GM12878 (cell line): ENCODE measurements at regions not wholly inside any gene's neighbourhood (a gene's known extent, or its start where the extent isn't known, plus 50 kb on each side); places are given as distances from the start of the nearest gene placed in this dataset.

Source experiments
- ATAC-seq: fragments of 200-7000 bp; cut with Tn5 transposase; 3 replicates; pipeline ENCODE4 v1.9.1; 2020; ENCODE audit warnings: mild to moderate bottlenecking, moderate library complexity
- BruUV-seq: library from RNA; stranded (reverse); fragments of 400-500 nt; replicated peaks from 2 replicates; lab custom pipeline; 2021; lab: Mats Ljungman, UMichigan
- CTCF ChIA-PET: fragments of 300-600 bp; sonication (Branson Sonifier 250); formaldehyde crosslinking; extraction: SDS; loops from one replicate; lab custom pipeline; 2021; ENCODE audit warnings: inconsistent platforms; lab: Yijun Ruan, JAX
- POLR2A ChIA-PET: fragments of 350-600 bp; formaldehyde crosslinking; extraction: SDS; loops from one replicate; lab custom pipeline; 2021; ENCODE audit warnings: inconsistent platforms; lab: Charles Lee
- RAD21 ChIA-PET: fragments of 300-600 bp; sonication (Branson Sonifier 250); formaldehyde crosslinking; loops from one replicate; lab custom pipeline; 2023; ENCODE audit warnings: antibody characterized with exemption; ENCODE audit not compliant: unreplicated experiment; lab: Charles Lee
- SMC1A ChIA-PET: fragments of 300-600 bp; sonication (Branson Sonifier 250); formaldehyde crosslinking; loops from one replicate; lab custom pipeline; 2023; ENCODE audit not compliant: unreplicated experiment, uncharacterized antibody; lab: Charles Lee
- DNase-seq: peaks from one replicate; pipeline ENCODE4 v3.0.0-alpha.2; 2011; ENCODE audit warnings: low read depth, low spot score
- FAIRE-seq: peaks from 3 replicates; lab custom pipeline; 2011; peaks lifted over from hg19 to GRCh38; lab: Jason Lieb, UNC
- H2AFZ ChIP-seq: 2 replicates; pipeline ENCODE4 v1.6.0; 2011; ENCODE audit warnings: low read depth, low read length, control low read depth; ENCODE audit not compliant: control insufficient read depth
- H3K27ac ChIP-seq: 2 replicates; pipeline ENCODE4 v1.5.1; 2011; ENCODE audit warnings: control low read depth; ENCODE audit not compliant: control insufficient read depth, insufficient read depth
- H3K27me3 ChIP-seq, 2 experiments: replicated peaks in 1 of 2; 2 replicates each; pipeline versions ENCODE4 v1.6.0 to v1.6.1; 2011; ENCODE audit warnings: low read length in 1 of 2; ENCODE audit not compliant: control insufficient read depth in 2 of 2, insufficient read depth in 2 of 2
- H3K36me3 ChIP-seq, 2 experiments: 2 replicates each; pipeline ENCODE4 v1.5.1; 2011; ENCODE audit warnings: low read length in 1 of 2; ENCODE audit not compliant: control insufficient read depth in 2 of 2, insufficient read depth in 2 of 2
- H3K4me1 ChIP-seq: 2 replicates; pipeline ENCODE4 v1.6.1; 2011; ENCODE audit warnings: mild to moderate bottlenecking, low read length, moderate library complexity, mixed read lengths; ENCODE audit not compliant: control insufficient read depth, insufficient read depth
- H3K4me2 ChIP-seq: 2 replicates; pipeline ENCODE4 v1.6.0; 2011; ENCODE audit warnings: control low read depth; ENCODE audit not compliant: control insufficient read depth, insufficient read depth
- H3K4me3 ChIP-seq: fragments of 200-600 bp; sonication (generic); 2 replicates; pipeline ENCODE4 v1.5.1; 2016
- H3K79me2 ChIP-seq: 2 replicates; pipeline ENCODE4 v1.6.0; 2011; ENCODE audit warnings: low read length; ENCODE audit not compliant: control insufficient read depth, insufficient read depth
- H3K9ac ChIP-seq: 2 replicates; pipeline ENCODE4 v1.8.0; 2011; ENCODE audit warnings: low read length, control low read depth, mixed read lengths; ENCODE audit not compliant: control insufficient read depth, insufficient read depth
- H3K9me3 ChIP-seq: replicated peaks from 3 replicates; pipeline ENCODE4 v1.5.1; 2011; ENCODE audit warnings: mild to moderate bottlenecking, low read length; ENCODE audit not compliant: control insufficient read depth, insufficient read depth
- H4K20me1 ChIP-seq: 2 replicates; pipeline ENCODE4 v1.6.0; 2011; ENCODE audit not compliant: control insufficient read depth, insufficient read depth
- BACH1 ChIP-seq: fragments of 450-650 bp; IDR thresholded peaks from 2 replicates; pipeline ENCODE4 v1.6.1; 2017; ENCODE audit warnings: mild to moderate bottlenecking, borderline replicate concordance
- BHLHE40 ChIP-seq, 2 experiments: fragments of 450-650 bp in 1 of 2; IDR thresholded peaks; 2 replicates each; pipeline ENCODE4 v1.6.1; 2011 to 2017; ENCODE audit warnings: low read depth in 2 of 2, borderline replicate concordance in 1 of 2, improper control_type of control experiment in 1 of 2, low read length in 1 of 2, mild to moderate bottlenecking in 1 of 2
- CEBPB ChIP-seq, 2 experiments: fragments of 150-350 bp in 1 of 2; IDR thresholded peaks; 2 replicates each; pipeline ENCODE4 v1.6.1; 2012 to 2014; ENCODE audit warnings: low read depth in 2 of 2, low read length in 2 of 2, borderline replicate concordance in 1 of 2, inconsistent platforms in 1 of 2
- CREM ChIP-seq: IDR thresholded peaks from 2 replicates; pipeline ENCODE4 v1.6.1; 2014; ENCODE audit warnings: antibody characterized with exemption, low read depth
- JUNB ChIP-seq: IDR thresholded peaks from 2 replicates; pipeline ENCODE4 v1.6.1; 2016; ENCODE audit warnings: antibody characterized with exemption, mild to moderate bottlenecking
- KLF5 ChIP-seq: fragments of 450-650 bp; IDR thresholded peaks from 2 replicates; pipeline ENCODE4 v1.6.1; 2014; ENCODE audit warnings: mild to moderate bottlenecking; ENCODE audit not compliant: partially characterized antibody
- NBN ChIP-seq: fragments of 450-650 bp; IDR thresholded peaks from 2 replicates; pipeline ENCODE4 v1.6.1; 2016
- NFIC ChIP-seq: IDR thresholded peaks from 2 replicates; pipeline ENCODE4 v1.6.1; 2012; ENCODE audit warnings: low read depth, mild to moderate bottlenecking, inconsistent platforms, low read length, moderate library complexity
- POLR2A ChIP-seq: IDR thresholded peaks from 2 replicates; pipeline ENCODE4 v1.6.1; 2011; ENCODE audit warnings: low read depth, mild to moderate bottlenecking, low read length
- STAT3 ChIP-seq: IDR thresholded peaks from 2 replicates; pipeline ENCODE4 v1.6.1; 2011; ENCODE audit warnings: low read depth, low read length, improper control_type of control experiment
- TCF7 ChIP-seq: IDR thresholded peaks from 2 replicates; pipeline ENCODE4 v1.6.1; 2014; ENCODE audit warnings: antibody characterized with exemption, borderline replicate concordance
- WGBS: methylation state at CpG from one replicate; pipeline ENCODE4 v1.1.6; 2016; ENCODE audit warnings: low lambda C conversion rate; ENCODE audit not compliant: insufficient replicate concordance, insufficient coverage; ENCODE audit errors: missing lambda C conversion rate; 5-methylcytosine and 5-hydroxymethylcytosine counted together
- in situ Hi-C: fragments of 300-500 bp; cut with MboI; formaldehyde crosslinking; loops from 9 replicates; pipeline ENCODE4 v1.14.3; 2018; ENCODE audit warnings: mixed read lengths
- intact Hi-C: fragments of 100-400 bp; cut with micrococcal nuclease; formaldehyde crosslinking; loops from one replicate; pipeline ENCODE4 v1.14.2; 2022; ENCODE audit not compliant: unreplicated experiment
- TF ChIP-seq, protein P1 (sequence below): fragments of 450-650 bp; IDR thresholded peaks from 2 replicates; pipeline ENCODE4 v1.6.1; 2016; ENCODE audit warnings: mild to moderate bottlenecking
- TF ChIP-seq, protein P2 (sequence below): fragments of 450-650 bp; formaldehyde crosslinking; IDR thresholded peaks from 2 replicates; pipeline ENCODE4 v1.4.0; 2020; ENCODE audit warnings: mild to moderate bottlenecking, moderate library complexity
- TF ChIP-seq, protein P3 (sequence below): IDR thresholded peaks from 2 replicates; pipeline ENCODE4 v1.6.1; 2011; ENCODE audit warnings: low read depth, mild to moderate bottlenecking, low read length, moderate library complexity, borderline replicate concordance; ENCODE audit errors: extremely low read depth

DNA sequence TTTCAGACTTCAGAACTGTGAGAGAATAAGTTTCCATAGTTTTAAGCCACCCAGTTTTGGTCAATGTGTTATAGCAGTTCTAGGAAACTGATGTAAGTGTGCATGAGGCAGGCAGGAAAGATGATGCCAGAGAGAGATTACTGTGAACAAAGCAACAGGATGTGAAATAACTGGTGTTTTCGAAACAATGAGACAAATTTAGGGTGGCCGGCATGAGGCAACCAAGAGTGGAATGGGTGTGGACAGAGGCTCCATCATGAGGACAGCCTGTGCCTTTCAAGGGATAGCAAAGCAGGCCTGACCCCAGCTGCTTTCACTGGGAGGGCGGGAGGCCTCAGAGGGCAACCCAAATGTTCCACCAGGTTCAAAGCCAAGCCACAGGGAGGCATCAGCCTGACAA is 67.3 kb upstream of the UCN3 start:
- ATAC-seq (no peak), FAIRE-seq (no peak), DNase-seq (no peak)
- intact Hi-C loops (no loop called here), in situ Hi-C loops (no loop called here)
- H3K36me3 ChIP-seq = no peaks in the 10 kb centered on the region
- no peak overlapping the region for H2AFZ ChIP-seq
- TF ChIP-seq, protein P1, sequence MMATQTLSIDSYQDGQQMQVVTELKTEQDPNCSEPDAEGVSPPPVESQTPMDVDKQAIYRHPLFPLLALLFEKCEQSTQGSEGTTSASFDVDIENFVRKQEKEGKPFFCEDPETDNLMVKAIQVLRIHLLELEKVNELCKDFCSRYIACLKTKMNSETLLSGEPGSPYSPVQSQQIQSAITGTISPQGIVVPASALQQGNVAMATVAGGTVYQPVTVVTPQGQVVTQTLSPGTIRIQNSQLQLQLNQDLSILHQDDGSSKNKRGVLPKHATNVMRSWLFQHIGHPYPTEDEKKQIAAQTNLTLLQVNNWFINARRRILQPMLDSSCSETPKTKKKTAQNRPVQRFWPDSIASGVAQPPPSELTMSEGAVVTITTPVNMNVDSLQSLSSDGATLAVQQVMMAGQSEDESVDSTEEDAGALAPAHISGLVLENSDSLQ = no peak
- TF ChIP-seq CEBPB (IDR thresholded peaks at IDR 0.05; ENCODE audit: borderline replicate concordance in 1 of 2, low read depth in 2 of 2, low read length in 2 of 2) (no peak), BACH1 (no peak), POLR2A (no peak), NFIC (no peak), BHLHE40 (IDR thresholded peaks at IDR 0.05; ENCODE audit: borderline replicate concordance in 1 of 2, low read depth in 2 of 2, low read length in 1 of 2) (no peak), NBN (no peak), JUNB (no peak), STAT3 (no peak), CREM (no peak), KLF5 (no peak), TCF7 (no peak)
- TF ChIP-seq, protein P2, sequence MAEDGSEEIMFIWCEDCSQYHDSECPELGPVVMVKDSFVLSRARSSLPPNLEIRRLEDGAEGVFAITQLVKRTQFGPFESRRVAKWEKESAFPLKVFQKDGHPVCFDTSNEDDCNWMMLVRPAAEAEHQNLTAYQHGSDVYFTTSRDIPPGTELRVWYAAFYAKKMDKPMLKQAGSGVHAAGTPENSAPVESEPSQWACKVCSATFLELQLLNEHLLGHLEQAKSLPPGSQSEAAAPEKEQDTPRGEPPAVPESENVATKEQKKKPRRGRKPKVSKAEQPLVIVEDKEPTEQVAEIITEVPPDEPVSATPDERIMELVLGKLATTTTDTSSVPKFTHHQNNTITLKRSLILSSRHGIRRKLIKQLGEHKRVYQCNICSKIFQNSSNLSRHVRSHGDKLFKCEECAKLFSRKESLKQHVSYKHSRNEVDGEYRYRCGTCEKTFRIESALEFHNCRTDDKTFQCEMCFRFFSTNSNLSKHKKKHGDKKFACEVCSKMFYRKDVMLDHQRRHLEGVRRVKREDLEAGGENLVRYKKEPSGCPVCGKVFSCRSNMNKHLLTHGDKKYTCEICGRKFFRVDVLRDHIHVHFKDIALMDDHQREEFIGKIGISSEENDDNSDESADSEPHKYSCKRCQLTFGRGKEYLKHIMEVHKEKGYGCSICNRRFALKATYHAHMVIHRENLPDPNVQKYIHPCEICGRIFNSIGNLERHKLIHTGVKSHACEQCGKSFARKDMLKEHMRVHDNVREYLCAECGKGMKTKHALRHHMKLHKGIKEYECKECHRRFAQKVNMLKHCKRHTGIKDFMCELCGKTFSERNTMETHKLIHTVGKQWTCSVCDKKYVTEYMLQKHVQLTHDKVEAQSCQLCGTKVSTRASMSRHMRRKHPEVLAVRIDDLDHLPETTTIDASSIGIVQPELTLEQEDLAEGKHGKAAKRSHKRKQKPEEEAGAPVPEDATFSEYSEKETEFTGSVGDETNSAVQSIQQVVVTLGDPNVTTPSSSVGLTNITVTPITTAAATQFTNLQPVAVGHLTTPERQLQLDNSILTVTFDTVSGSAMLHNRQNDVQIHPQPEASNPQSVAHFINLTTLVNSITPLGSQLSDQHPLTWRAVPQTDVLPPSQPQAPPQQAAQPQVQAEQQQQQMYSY (CRISPR knock-in tag) = no peak
- TF ChIP-seq, protein P3, sequence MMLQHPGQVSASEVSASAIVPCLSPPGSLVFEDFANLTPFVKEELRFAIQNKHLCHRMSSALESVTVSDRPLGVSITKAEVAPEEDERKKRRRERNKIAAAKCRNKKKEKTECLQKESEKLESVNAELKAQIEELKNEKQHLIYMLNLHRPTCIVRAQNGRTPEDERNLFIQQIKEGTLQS = no peak
- CTCF ChIA-PET = no interaction called here
- H3K4me3 ChIP-seq = no peak overlapping the region
- H3K79me2 ChIP-seq = no peaks in the 10 kb centered on the region
- H3K27ac ChIP-seq = no peak overlapping the region
- no peak overlapping the region for H3K4me2 ChIP-seq
- no peaks in the 10 kb centered on the region for H3K9me3 ChIP-seq
- no peaks in the 10 kb centered on the region for H3K4me1 ChIP-seq
- H3K9ac ChIP-seq = no peak overlapping the region
- no TSS peak for BruUV-seq
- SMC1A ChIA-PET = no interaction called here
- no peaks in the 10 kb centered on the region for H4K20me1 ChIP-seq
- no peaks in the 10 kb centered on the region for H3K27me3 ChIP-seq
- WGBS = 17% methylated on average over 2 of the region's 3 CpGs
- POLR2A ChIA-PET = no interaction called here
- RAD21 ChIA-PET = no interaction called here
